HL-60 (cell line): ENCODE measurements at regions not wholly inside any gene's neighbourhood (a gene's known extent, or its start where the extent isn't known, plus 50 kb on each side); places are given as distances from the start of the nearest gene placed in this dataset.
"Not testable (repeated sequence)": the region's sequence is repeated elsewhere in the genome, so short reads cannot be mapped to it uniquely, and the experiment has no call there.

Source experiments
- DNase-seq, 2 experiments: peaks; one replicate each; pipeline ENCODE4 v3.0.0-alpha.2; 2010 to 2020; ENCODE audit warnings: low read depth in 1 of 2, low spot score in 1 of 2
- H3K27ac ChIP-seq: fragments of 250-450 bp; sonication (Bioruptor Pico); replicated peaks from 2 replicates; pipeline ENCODE4 v1.5.1; 2020; ENCODE audit warnings: mild to moderate bottlenecking, moderate library complexity
- H3K27me3 ChIP-seq: fragments of 250-450 bp; sonication (Bioruptor Pico); 2 replicates; pipeline ENCODE4 v1.5.1; 2021; ENCODE audit warnings: mild to moderate bottlenecking, moderate library complexity; ENCODE audit not compliant: insufficient read depth, poor library complexity, severe bottlenecking
- H3K4me3 ChIP-seq: replicated peaks from 2 replicates; pipeline ENCODE4 v1.5.1; 2011; ENCODE audit warnings: mild to moderate bottlenecking, control low read depth, low read length; ENCODE audit not compliant: insufficient read depth
- GABPA ChIP-seq: IDR thresholded peaks from 2 replicates; pipeline ENCODE4 v1.6.1; 2012; ENCODE audit warnings: low read depth
- POLR2AphosphoS5 ChIP-seq: IDR thresholded peaks from 2 replicates; pipeline ENCODE4 v1.6.1; 2012; ENCODE audit warnings: low read depth
- SPI1 ChIP-seq: IDR thresholded peaks from 2 replicates; pipeline ENCODE4 v1.6.1; 2012; ENCODE audit warnings: low read depth, mild to moderate bottlenecking, borderline replicate concordance
- TF ChIP-seq, protein P1 (sequence below): IDR thresholded peaks from one replicate; pipeline ENCODE4 v1.5.1; 2011; ENCODE audit warnings: low read length, control low read depth, inconsistent platforms; ENCODE audit not compliant: insufficient read depth
- TF ChIP-seq, protein P2 (sequence below): IDR thresholded peaks from 2 replicates; pipeline ENCODE4 v1.6.1; 2012; ENCODE audit warnings: low read depth; ENCODE audit not compliant: insufficient replicate concordance

GRCh38 chr7:65295409-65295808 lies 78.2 kb upstream of the ZNF92 start:
- H3K4me3 ChIP-seq, result no peak overlapping the region
- H3K27me3 ChIP-seq, result no peaks in the 10 kb centered on the region
- DNase-seq, result no peak
- H3K27ac ChIP-seq, result no peak overlapping the region
- TF ChIP-seq, protein P1, sequence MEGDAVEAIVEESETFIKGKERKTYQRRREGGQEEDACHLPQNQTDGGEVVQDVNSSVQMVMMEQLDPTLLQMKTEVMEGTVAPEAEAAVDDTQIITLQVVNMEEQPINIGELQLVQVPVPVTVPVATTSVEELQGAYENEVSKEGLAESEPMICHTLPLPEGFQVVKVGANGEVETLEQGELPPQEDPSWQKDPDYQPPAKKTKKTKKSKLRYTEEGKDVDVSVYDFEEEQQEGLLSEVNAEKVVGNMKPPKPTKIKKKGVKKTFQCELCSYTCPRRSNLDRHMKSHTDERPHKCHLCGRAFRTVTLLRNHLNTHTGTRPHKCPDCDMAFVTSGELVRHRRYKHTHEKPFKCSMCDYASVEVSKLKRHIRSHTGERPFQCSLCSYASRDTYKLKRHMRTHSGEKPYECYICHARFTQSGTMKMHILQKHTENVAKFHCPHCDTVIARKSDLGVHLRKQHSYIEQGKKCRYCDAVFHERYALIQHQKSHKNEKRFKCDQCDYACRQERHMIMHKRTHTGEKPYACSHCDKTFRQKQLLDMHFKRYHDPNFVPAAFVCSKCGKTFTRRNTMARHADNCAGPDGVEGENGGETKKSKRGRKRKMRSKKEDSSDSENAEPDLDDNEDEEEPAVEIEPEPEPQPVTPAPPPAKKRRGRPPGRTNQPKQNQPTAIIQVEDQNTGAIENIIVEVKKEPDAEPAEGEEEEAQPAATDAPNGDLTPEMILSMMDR, result no peak
- TF ChIP-seq, protein P2, sequence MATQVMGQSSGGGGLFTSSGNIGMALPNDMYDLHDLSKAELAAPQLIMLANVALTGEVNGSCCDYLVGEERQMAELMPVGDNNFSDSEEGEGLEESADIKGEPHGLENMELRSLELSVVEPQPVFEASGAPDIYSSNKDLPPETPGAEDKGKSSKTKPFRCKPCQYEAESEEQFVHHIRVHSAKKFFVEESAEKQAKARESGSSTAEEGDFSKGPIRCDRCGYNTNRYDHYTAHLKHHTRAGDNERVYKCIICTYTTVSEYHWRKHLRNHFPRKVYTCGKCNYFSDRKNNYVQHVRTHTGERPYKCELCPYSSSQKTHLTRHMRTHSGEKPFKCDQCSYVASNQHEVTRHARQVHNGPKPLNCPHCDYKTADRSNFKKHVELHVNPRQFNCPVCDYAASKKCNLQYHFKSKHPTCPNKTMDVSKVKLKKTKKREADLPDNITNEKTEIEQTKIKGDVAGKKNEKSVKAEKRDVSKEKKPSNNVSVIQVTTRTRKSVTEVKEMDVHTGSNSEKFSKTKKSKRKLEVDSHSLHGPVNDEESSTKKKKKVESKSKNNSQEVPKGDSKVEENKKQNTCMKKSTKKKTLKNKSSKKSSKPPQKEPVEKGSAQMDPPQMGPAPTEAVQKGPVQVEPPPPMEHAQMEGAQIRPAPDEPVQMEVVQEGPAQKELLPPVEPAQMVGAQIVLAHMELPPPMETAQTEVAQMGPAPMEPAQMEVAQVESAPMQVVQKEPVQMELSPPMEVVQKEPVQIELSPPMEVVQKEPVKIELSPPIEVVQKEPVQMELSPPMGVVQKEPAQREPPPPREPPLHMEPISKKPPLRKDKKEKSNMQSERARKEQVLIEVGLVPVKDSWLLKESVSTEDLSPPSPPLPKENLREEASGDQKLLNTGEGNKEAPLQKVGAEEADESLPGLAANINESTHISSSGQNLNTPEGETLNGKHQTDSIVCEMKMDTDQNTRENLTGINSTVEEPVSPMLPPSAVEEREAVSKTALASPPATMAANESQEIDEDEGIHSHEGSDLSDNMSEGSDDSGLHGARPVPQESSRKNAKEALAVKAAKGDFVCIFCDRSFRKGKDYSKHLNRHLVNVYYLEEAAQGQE, result no peak
- no peak for TF ChIP-seq GABPA
- no peak for TF ChIP-seq POLR2AphosphoS5
- TF ChIP-seq SPI1, result no peak

- not testable (repeated sequence) for DNase-seq, H3K4me3 ChIP-seq
These were observed 83.3 kb upstream of the ZNF92 start for GRCh38 chr7:65290340-65290739.

DNA sequence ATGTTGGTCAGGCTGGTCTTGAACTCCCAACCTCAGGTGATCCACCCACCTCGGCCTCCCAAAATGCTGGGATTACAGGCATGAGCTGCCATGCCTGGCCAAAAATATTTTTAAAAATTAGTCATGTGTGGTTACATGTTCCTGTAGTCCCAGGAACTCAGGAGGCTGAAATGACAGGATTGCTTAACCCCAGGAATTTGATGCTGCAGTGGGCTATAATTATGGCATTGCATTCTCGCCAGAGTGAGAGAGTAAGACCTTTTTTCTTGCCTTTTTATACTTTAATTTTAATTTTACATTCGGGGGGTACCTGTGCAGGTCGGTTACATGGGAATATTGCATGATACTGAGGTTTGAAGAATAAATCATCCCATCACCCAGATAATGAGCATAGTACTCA lies 86.6 kb upstream of the ZNF92 start:
- no peak for DNase-seq
- no peak overlapping the region for H3K4me3 ChIP-seq
- TF ChIP-seq GABPA, result no peak
- TF ChIP-seq, protein P2, result no peak
- no peak for TF ChIP-seq POLR2AphosphoS5
- TF ChIP-seq SPI1, result no peak
- TF ChIP-seq, protein P1, result no peak
- H3K27ac ChIP-seq, result no peak overlapping the region
- H3K27me3 ChIP-seq, result no peaks in the 10 kb centered on the region

More at GRCh38 chr7:65290340-65290739, 83.3 kb upstream of the ZNF92 start:
- not testable (repeated sequence) for H3K27me3 ChIP-seq, H3K27ac ChIP-seq

DNA sequence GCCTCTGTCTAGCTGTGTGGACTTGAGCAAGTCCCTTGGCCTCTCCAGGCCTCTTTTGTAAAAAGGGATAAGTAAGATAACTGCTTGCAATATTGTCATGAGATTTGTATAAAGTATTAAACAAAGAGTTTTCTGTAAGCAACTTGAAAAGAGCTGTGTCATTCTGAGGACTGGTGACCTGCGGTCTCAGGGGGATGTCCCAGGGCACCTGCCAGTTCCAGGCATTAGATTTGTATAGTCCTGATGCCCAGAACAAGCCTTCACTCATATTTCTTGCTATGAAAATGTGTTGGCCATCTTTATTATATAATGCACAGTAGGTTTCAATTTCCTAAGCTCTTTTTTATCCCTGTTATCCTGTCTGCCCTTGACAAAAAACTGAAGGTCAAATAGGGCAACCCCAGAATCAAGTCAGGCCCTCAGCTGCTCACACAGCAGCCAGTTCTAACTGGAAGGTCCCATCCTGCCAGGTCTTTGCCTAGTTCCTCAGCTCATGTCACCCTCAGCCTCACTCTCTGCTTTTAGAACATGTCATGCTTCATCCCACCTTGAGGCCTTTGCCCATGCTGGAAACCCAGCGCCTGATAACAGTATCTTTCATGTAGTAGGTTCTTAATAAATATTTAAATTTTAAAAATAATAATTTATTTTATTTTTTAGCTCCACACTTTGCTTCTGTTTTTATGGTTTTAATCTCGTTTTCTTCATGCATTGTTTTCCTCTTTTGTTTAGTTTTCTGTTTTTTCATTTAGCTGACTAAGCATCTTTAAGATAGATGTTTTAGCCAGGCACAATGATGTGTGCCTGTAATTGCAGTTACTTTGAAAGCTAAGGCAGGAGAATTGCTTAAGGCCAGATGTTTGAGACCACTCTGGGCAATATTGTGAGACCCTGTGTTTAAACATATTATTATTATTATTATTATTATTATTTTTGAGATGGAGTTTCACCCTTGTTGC lies 87.5 kb upstream of the ZNF92 start:
- TF ChIP-seq POLR2AphosphoS5 (no peak), GABPA (no peak), SPI1 (no peak)
- TF ChIP-seq, protein P1, result no peak
- TF ChIP-seq, protein P2, result no peak
- Histone ChIP-seq H3K4me3 (no peak overlapping the region), H3K27ac (no peak overlapping the region), H3K27me3 (no peaks in the 10 kb centered on the region)
- DNase-seq, result no peak

DNA sequence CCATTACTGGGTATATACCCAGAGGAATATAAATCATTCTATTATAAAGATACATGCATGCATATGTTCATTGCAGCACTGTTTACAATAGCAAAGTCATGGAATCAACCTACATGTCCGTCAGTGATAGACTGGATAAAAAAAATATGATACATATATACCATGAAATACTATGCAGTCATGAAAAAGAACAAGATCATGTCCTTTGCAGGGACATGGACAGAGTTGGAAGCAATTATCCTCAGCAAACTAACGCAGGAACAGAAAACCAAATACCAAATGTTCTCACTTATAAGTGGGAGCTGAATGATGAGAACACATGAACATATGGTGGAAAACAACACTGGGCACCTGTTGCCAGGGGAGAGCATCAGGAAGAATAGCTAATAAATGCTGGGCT lies 88.4 kb upstream of the ZNF92 start:
- not testable (repeated sequence) for H3K4me3 ChIP-seq, DNase-seq, H3K27ac ChIP-seq, H3K27me3 ChIP-seq
